K562 (cell line): ENCODE measurements at regions not wholly inside any gene's neighbourhood (a gene's known extent, or its start where the extent isn't known, plus 50 kb on each side); places are given as distances from the start of the nearest gene placed in this dataset.

Experiments
- ATAC-seq: fragments of 200-7000 bp; cut with Tn5 transposase; 3 replicates; pipeline ENCODE4 v1.9.1; 2020; ENCODE audit warnings: moderate library complexity
- BruUV-seq: library from RNA; stranded (reverse); fragments of 400-500 nt; replicated peaks from 2 replicates; lab custom pipeline; 2021; lab: Mats Ljungman, UMichigan
- CTCF ChIA-PET: fragments of 300-600 bp; formaldehyde crosslinking; extraction: SDS; loops from one replicate; lab custom pipeline; 2021; ENCODE audit warnings: low intra/inter-chr PET ratio; lab: Yijun Ruan, JAX
- POLR2A ChIA-PET: fragments of 300-600, 350-650 bp; sonication (Branson Sonifier 250); formaldehyde crosslinking; extraction: SDS; loops from one replicate; lab custom pipeline; 2021; ENCODE audit warnings: antibody characterized with exemption, inconsistent platforms; lab: Yijun Ruan, JAX
- DNase-seq, 4 experiments: peaks; one replicate each; pipeline versions ENCODE4 v3.0.0 to v3.0.0-alpha.2; 2011 to 2018; ENCODE audit warnings: low spot score in 3 of 4, mixed read lengths in 3 of 4; ENCODE audit errors: extremely low read depth in 1 of 4
- FAIRE-seq: peaks from 2 replicates; lab custom pipeline; 2011; peaks lifted over from hg19 to GRCh38; lab: Jason Lieb, UNC
- H2AFZ ChIP-seq: 2 replicates; pipeline ENCODE4 v1.6.0; 2011; ENCODE audit warnings: low read depth, low read length, control low read depth, inconsistent platforms
- H3K27ac ChIP-seq: fragments of 200-600 bp; 3 replicates; pipeline ENCODE4 v1.8.0; 2011; ENCODE audit warnings: low read depth, mild to moderate bottlenecking, control low read depth, inconsistent platforms, low read length, moderate library complexity, mixed read lengths; ENCODE audit errors: extremely low read depth
- H3K27me3 ChIP-seq, 2 experiments: fragments of 300-600 bp in 1 of 2; 2 replicates in 1 of 2; 3 replicates in 1 of 2; pipeline versions ENCODE4 v1.6.0 to v1.8.0; 2011; ENCODE audit warnings: inconsistent platforms in 2 of 2, low read length in 2 of 2, mild to moderate bottlenecking in 1 of 2, mixed read lengths in 1 of 2, moderate library complexity in 1 of 2; ENCODE audit not compliant: control insufficient read depth in 2 of 2, insufficient read depth in 2 of 2
- H3K36me3 ChIP-seq: fragments of 300-600 bp; 3 replicates; pipeline ENCODE4 v1.8.0; 2011; ENCODE audit warnings: mild to moderate bottlenecking, low read length, inconsistent platforms; ENCODE audit not compliant: control insufficient read depth, insufficient read depth
- H3K4me1 ChIP-seq, 2 experiments: fragments of 200-600 bp in 1 of 2; replicated peaks in 1 of 2; 2 replicates in 1 of 2; 3 replicates in 1 of 2; pipeline versions ENCODE4 v1.5.1 to v1.8.0; 2011; ENCODE audit warnings: inconsistent platforms in 2 of 2, low read length in 2 of 2, mild to moderate bottlenecking in 1 of 2, mixed read lengths in 1 of 2, moderate library complexity in 1 of 2; ENCODE audit not compliant: control insufficient read depth in 2 of 2, insufficient read depth in 2 of 2
- H3K4me2 ChIP-seq: 2 replicates; pipeline ENCODE4 v1.6.1; 2011; ENCODE audit warnings: low read length, control low read depth, inconsistent platforms, mixed read lengths; ENCODE audit not compliant: insufficient read depth
- H3K4me3 ChIP-seq: fragments of 200-600 bp; sonication (generic), shearing (Covaris generic); 2 replicates; pipeline ENCODE4 v1.5.1; 2016; ENCODE audit warnings: control low read depth, inconsistent platforms
- H3K79me2 ChIP-seq: fragments of 200-600 bp; 3 replicates; pipeline ENCODE4 v1.8.0; 2011; ENCODE audit warnings: low read length, inconsistent platforms; ENCODE audit not compliant: control insufficient read depth, insufficient read depth
- H3K9ac ChIP-seq, 2 experiments: 2 replicates each; pipeline versions ENCODE4 v1.6.0 to v1.6.1; 2011; ENCODE audit warnings: low read depth in 2 of 2, low read length in 2 of 2, control low read depth in 1 of 2, inconsistent platforms in 1 of 2, mild to moderate bottlenecking in 1 of 2, mixed read lengths in 1 of 2; ENCODE audit not compliant: insufficient read depth in 1 of 2
- H3K9me1 ChIP-seq: one replicate; pipeline ENCODE4 v1.6.0; 2011; ENCODE audit warnings: inconsistent platforms, mild to moderate bottlenecking, low read length, moderate library complexity; ENCODE audit not compliant: control insufficient read depth, insufficient read depth
- H3K9me3 ChIP-seq: replicated peaks from 2 replicates; pipeline ENCODE4 v1.5.1; 2011; ENCODE audit warnings: low read depth, low read length, inconsistent platforms; ENCODE audit not compliant: control insufficient read depth, insufficient read depth
- H4K20me1 ChIP-seq: replicated peaks from 2 replicates; pipeline ENCODE4 v1.6.1; 2011; ENCODE audit warnings: low read length, inconsistent platforms, mixed read lengths; ENCODE audit not compliant: control insufficient read depth, insufficient read depth
- CBX3 ChIP-seq, 2 experiments: IDR thresholded peaks; 1 replicate in 1 of 2; 2 replicates in 1 of 2; pipeline ENCODE4 v1.6.1; 2012; ENCODE audit warnings: inconsistent platforms in 2 of 2, low read length in 2 of 2, borderline replicate concordance in 1 of 2, control low read depth in 1 of 2
- CHD1 ChIP-seq: fragments of 200-600 bp; sonication (generic); IDR thresholded peaks from one replicate; pipeline ENCODE4 v1.6.1; 2012; ENCODE audit warnings: mild to moderate bottlenecking, moderate library complexity, low read length, inconsistent platforms
- CREB1 ChIP-seq, 2 experiments: sonication (generic) in 1 of 2; formaldehyde crosslinking in 1 of 2; IDR thresholded peaks; 2 replicates each; pipeline versions ENCODE4 v1.6.1 to v1.8.0; 2012 to 2022; ENCODE audit warnings: inconsistent platforms in 1 of 2, mild to moderate bottlenecking in 1 of 2, missing genetic modification reagents in 1 of 2, moderate library complexity in 1 of 2
- EHMT2 ChIP-seq: fragments of 450-650 bp; IDR thresholded peaks from 2 replicates; pipeline ENCODE4 v1.6.1; 2018; ENCODE audit warnings: antibody characterized with exemption
- EWSR1 ChIP-seq: fragments of 450-650 bp; IDR thresholded peaks from 2 replicates; pipeline ENCODE4 v1.6.1; 2018; ENCODE audit warnings: borderline replicate concordance, mild to moderate bottlenecking, low read depth, moderate library complexity; ENCODE audit not compliant: partially characterized antibody
- FOXK2 ChIP-seq, 2 experiments: fragments of 450-650 bp; IDR thresholded peaks in 1 of 2; conservative IDR thresholded peaks in 1 of 2; 2 replicates each; pipeline ENCODE4 v1.6.1; 2016; ENCODE audit warnings: low read depth in 2 of 2, mild to moderate bottlenecking in 1 of 2
- GTF2E2 ChIP-seq: fragments of 200-800 bp; sonication (Bioruptor generic); IDR thresholded peaks from 2 replicates; pipeline ENCODE4 v1.6.1; 2016; ENCODE audit warnings: missing genetic modification characterization, missing compliant biosample characterization
- IFI16 ChIP-seq: fragments of 250-450 bp; sonication (Bioruptor Pico); IDR thresholded peaks from 2 replicates; pipeline ENCODE4 v2.1.2; 2022; ENCODE audit warnings: mild to moderate bottlenecking, inconsistent platforms
- NCOR1 ChIP-seq: fragments of 450-650 bp; IDR thresholded peaks from 2 replicates; pipeline ENCODE4 v1.6.1; 2016; ENCODE audit warnings: mild to moderate bottlenecking, moderate library complexity
- PHB ChIP-seq: fragments of 250-450 bp; sonication (Bioruptor Pico); IDR thresholded peaks from 2 replicates; pipeline ENCODE4 v1.5.0; 2021
- POLR3A ChIP-seq: IDR thresholded peaks from 2 replicates; pipeline ENCODE4 v1.6.1; 2011; ENCODE audit warnings: borderline replicate concordance, mild to moderate bottlenecking, moderate library complexity; ENCODE audit not compliant: insufficient read length, insufficient read depth; ENCODE audit errors: extremely low read depth
- PTBP1 ChIP-seq: fragments of 200-400 bp; formaldehyde crosslinking; IDR thresholded peaks from 2 replicates; pipeline ENCODE4 v1.6.1; 2017; ENCODE audit warnings: low read depth, low read length
- SIN3B ChIP-seq: fragments of 450-650 bp; IDR thresholded peaks from 2 replicates; pipeline ENCODE4 v1.6.1; 2017; ENCODE audit warnings: low read depth, mild to moderate bottlenecking, moderate library complexity
- ZFX ChIP-seq: sonication (generic); formaldehyde crosslinking; IDR thresholded peaks from 2 replicates; pipeline ENCODE4 v1.8.0; 2022; ENCODE audit warnings: mild to moderate bottlenecking, missing genetic modification reagents, moderate library complexity
- ZNF263 ChIP-seq: sonication (generic); formaldehyde crosslinking; IDR thresholded peaks from 2 replicates; pipeline ENCODE4 v1.8.0; 2022; ENCODE audit warnings: mild to moderate bottlenecking, missing genetic modification reagents, borderline replicate concordance
- ZNF431 ChIP-seq: sonication (generic); formaldehyde crosslinking; IDR thresholded peaks from 2 replicates; pipeline ENCODE4 v1.8.0; 2022; ENCODE audit warnings: mild to moderate bottlenecking, missing genetic modification reagents
- WGBS: fragments of 100-300 bp; shearing (Covaris generic); methylation state at CpG from one replicate; pipeline ENCODE4 v1.1.6; 2016; ENCODE audit warnings: low coverage, mixed read lengths; ENCODE audit not compliant: insufficient coverage; ENCODE audit errors: missing lambda C conversion rate; 5-methylcytosine and 5-hydroxymethylcytosine counted together
- in situ Hi-C: fragments of 300-500 bp; cut with MboI; formaldehyde crosslinking; loops from 4 replicates; pipeline ENCODE4 v1.15.0; 2018; ENCODE audit warnings: inconsistent platforms, mixed read lengths
- intact Hi-C: fragments of 100-400 bp; cut with micrococcal nuclease; formaldehyde crosslinking; loops from 2 replicates; pipeline ENCODE4 v1.14.2; 2022
- TF ChIP-seq, protein P1 (sequence below), 2 experiments: fragments of 450-650 bp; IDR thresholded peaks; 2 replicates each; pipeline ENCODE4 v1.6.1; 2016
- TF ChIP-seq, protein P2 (sequence below): fragments of 450-650 bp; IDR thresholded peaks from 2 replicates; pipeline ENCODE4 v1.7.1; 2018; ENCODE audit warnings: mild to moderate bottlenecking, low read depth; ENCODE audit not compliant: partially characterized antibody

DNA sequence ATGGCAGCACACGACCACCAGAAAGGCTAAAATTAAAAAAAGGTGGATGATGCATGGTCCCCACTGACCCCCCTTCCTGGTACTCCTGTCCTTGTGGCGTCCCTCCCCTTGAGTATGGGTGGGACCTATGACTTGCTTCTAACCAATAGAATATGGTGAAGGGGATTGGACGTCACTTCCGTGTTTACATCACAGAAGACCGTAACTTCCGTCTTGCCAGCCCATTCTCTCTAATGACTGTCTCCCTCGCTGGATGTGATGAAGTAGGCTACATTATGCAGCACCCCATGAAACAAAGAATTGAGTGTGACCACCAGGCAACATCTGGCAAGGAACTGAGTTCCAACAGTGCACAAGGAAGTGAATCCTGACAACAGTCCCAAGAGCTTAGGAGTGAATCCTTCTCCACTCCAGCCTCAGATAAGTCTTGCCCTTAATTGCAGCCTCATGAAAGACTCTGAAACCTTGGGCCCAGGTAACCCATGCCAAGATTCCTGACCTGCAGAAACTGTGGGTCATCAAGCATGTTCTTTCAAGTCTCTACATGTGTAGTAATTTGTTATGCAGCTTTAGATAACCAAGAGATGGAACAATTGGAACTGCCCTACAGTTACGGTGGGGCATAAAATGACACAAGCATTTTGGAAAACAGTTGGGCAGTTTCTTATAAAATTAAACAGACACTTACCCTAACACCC is 80.1 kb upstream of the NPAS2 start:
- H3K4me2 ChIP-seq = peak overlapping the region; percentile 60
- DNase-seq (peak; percentile 16 to 37 (median 23)), FAIRE-seq (no peak), ATAC-seq (peak; percentile 83)
- H3K27ac ChIP-seq = no peak overlapping the region
- H3K27me3 ChIP-seq = peaks cover 0 to 15% of the 10 kb centered on the region in 2 experiments; a peak in 3 of 5 replicates
- ChIA-PET POLR2A (interaction anchor here (1.3 kb wide), 1 partner anchor 10 kb away, joined by 3 read pairs; no protein-coding TSS in a partner anchor), CTCF (no interaction called here)
- intact Hi-C loops = loop anchor here (10.0 kb wide), 1 partner anchor 125 kb away; no protein-coding TSS in a partner anchor
- no peaks in the 10 kb centered on the region for H3K9me1 ChIP-seq
- no peak overlapping the region for H3K4me3 ChIP-seq
- no peaks in the 10 kb centered on the region for H4K20me1 ChIP-seq
- BruUV-seq = no TSS peak
- in situ Hi-C loops = no loop called here
- WGBS = 1% methylated on average over 8 of the region's 8 CpGs
- no peak overlapping the region for H3K9ac ChIP-seq
- H3K79me2 ChIP-seq = no peaks in the 10 kb centered on the region
- no peaks in the 10 kb centered on the region for H3K9me3 ChIP-seq
- peak overlapping the region; percentile 37 for H2AFZ ChIP-seq
- H3K4me1 ChIP-seq = no peaks in the 10 kb centered on the region
- no peaks in the 10 kb centered on the region for H3K36me3 ChIP-seq
- TF ChIP-seq IFI16 (CRISPR knock-in tag) (no peak), EWSR1 (no peak), POLR3A (no peak), SIN3B (no peak), CHD1 (no peak), FOXK2 (conservative IDR thresholded peaks at IDR 0.05 in 1 of 2, IDR thresholded peaks at IDR 0.05 in 1 of 2; ENCODE audit: low read depth in 2 of 2) (no peak), CREB1 (IDR thresholded peaks at IDR 0.05) (peak; percentile 39; the same call in 1 of the 2 replicates), CREB1 (CRISPR knock-in tag; IDR thresholded peaks at IDR 0.05) (no peak; the same call in 1 of the 2 replicates), ZNF263 (no peak), ZFX (CRISPR knock-in tag) (no peak), NCOR1 (no peak), EHMT2 (peak; percentile 70; the same call in 1 of the 2 replicates), PHB (CRISPR knock-in tag) (no peak), CBX3 (IDR thresholded peaks at IDR 0.05; ENCODE audit: borderline replicate concordance in 1 of 2, low read length in 2 of 2) (no peak), PTBP1 (no peak), GTF2E2 (tag) (no peak), ZNF431 (CRISPR knock-in tag) (no peak)
- TF ChIP-seq, protein P1, sequence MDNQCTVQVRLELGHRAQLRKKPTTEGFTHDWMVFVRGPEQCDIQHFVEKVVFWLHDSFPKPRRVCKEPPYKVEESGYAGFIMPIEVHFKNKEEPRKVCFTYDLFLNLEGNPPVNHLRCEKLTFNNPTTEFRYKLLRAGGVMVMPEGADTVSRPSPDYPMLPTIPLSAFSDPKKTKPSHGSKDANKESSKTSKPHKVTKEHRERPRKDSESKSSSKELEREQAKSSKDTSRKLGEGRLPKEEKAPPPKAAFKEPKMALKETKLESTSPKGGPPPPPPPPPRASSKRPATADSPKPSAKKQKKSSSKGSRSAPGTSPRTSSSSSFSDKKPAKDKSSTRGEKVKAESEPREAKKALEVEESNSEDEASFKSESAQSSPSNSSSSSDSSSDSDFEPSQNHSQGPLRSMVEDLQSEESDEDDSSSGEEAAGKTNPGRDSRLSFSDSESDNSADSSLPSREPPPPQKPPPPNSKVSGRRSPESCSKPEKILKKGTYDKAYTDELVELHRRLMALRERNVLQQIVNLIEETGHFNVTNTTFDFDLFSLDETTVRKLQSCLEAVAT (IDR thresholded peaks at IDR 0.05) = no peak
- TF ChIP-seq, protein P2, sequence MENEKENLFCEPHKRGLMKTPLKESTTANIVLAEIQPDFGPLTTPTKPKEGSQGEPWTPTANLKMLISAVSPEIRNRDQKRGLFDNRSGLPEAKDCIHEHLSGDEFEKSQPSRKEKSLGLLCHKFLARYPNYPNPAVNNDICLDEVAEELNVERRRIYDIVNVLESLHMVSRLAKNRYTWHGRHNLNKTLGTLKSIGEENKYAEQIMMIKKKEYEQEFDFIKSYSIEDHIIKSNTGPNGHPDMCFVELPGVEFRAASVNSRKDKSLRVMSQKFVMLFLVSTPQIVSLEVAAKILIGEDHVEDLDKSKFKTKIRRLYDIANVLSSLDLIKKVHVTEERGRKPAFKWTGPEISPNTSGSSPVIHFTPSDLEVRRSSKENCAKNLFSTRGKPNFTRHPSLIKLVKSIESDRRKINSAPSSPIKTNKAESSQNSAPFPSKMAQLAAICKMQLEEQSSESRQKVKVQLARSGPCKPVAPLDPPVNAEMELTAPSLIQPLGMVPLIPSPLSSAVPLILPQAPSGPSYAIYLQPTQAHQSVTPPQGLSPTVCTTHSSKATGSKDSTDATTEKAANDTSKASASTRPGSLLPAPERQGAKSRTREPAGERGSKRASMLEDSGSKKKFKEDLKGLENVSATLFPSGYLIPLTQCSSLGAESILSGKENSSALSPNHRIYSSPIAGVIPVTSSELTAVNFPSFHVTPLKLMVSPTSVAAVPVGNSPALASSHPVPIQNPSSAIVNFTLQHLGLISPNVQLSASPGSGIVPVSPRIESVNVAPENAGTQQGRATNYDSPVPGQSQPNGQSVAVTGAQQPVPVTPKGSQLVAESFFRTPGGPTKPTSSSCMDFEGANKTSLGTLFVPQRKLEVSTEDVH = no peak
